ENCODE measurements at regions not wholly inside any gene's neighbourhood (a gene's known extent, or its start where the extent isn't known, plus 50 kb on each side); places are given as distances from the start of the nearest gene placed in this dataset.

GRCh38 chr20:57038608-57039440 lies 227.6 kb downstream of the BMP7 start:
- no peak for DNase-seq

- DNase-seq, result no peak
Observed at GRCh38 chr20:57040466-57040865, 226.0 kb downstream of the BMP7 start.

- no peak for DNase-seq
Observed at GRCh38 chr20:57040924-57041323, 225.5 kb downstream of the BMP7 start.

- DNase-seq, result no peak
Observed at GRCh38 chr20:57043091-57043490, 223.3 kb downstream of the BMP7 start.

GRCh38 chr20:57043669-57044268 lies 222.7 kb downstream of the BMP7 start:
- DNase-seq, result no peak

GRCh38 chr20:57047281-57048026 lies 219.0 kb downstream of the BMP7 start:
- no peak for DNase-seq

- no peak for DNase-seq
Observed at GRCh38 chr20:57048027-57048869, 218.2 kb downstream of the BMP7 start.

GRCh38 chr20:57049296-57049695 lies 217.1 kb downstream of the BMP7 start:
- no peak for DNase-seq

GRCh38 chr20:57051096-57051495 lies 215.3 kb downstream of the BMP7 start:
- no peak for DNase-seq

- no peak for DNase-seq
Observed at GRCh38 chr20:57053067-57053466, 213.4 kb downstream of the BMP7 start.

GRCh38 chr20:57053793-57054552 lies 212.5 kb downstream of the BMP7 start:
- no peak for DNase-seq

GRCh38 chr20:57055345-57055744 lies 211.1 kb downstream of the BMP7 start:
- DNase-seq, result no peak

- DNase-seq, result no peak
Observed at GRCh38 chr20:57056651-57057050, 209.8 kb downstream of the BMP7 start.

GRCh38 chr20:57059055-57059596 lies 207.3 kb downstream of the BMP7 start:
- DNase-seq, result no peak

- no peak for DNase-seq
Observed at GRCh38 chr20:57060407-57061050, 205.9 kb downstream of the BMP7 start.

- no peak for DNase-seq
Observed at GRCh38 chr20:57061051-57061900, 205.2 kb downstream of the BMP7 start.

GRCh38 chr20:57062241-57062640 lies 204.2 kb downstream of the BMP7 start:
- DNase-seq, result no peak

- no peak for DNase-seq
Observed at GRCh38 chr20:57062696-57063270, 203.7 kb downstream of the BMP7 start.

- DNase-seq, result no peak
Observed at GRCh38 chr20:57064836-57065235, 201.6 kb downstream of the BMP7 start.

- no peak for DNase-seq
Observed at GRCh38 chr20:57065646-57066045, 200.8 kb downstream of the BMP7 start.
